OCI-LY1 (cell line): ENCODE measurements at regions not wholly inside any gene's neighbourhood (a gene's known extent, or its start where the extent isn't known, plus 50 kb on each side); places are given as distances from the start of the nearest gene placed in this dataset.

Experiments
- CTCF ChIP-seq: fragments of 200-600 bp; sonication (generic), shearing (Covaris generic); IDR thresholded peaks from 2 replicates; pipeline ENCODE4 v1.5.1; 2017; ENCODE audit warnings: mild to moderate bottlenecking, antibody characterized with exemption, low read length, moderate library complexity, mixed read lengths
- EZH2 ChIP-seq: fragments of 200-600 bp; sonication (generic), shearing (Covaris generic); IDR thresholded peaks from 2 replicates; pipeline ENCODE4 v1.8.0; 2017; ENCODE audit warnings: borderline replicate concordance, mixed run types, mild to moderate bottlenecking, antibody characterized with exemption, low read length, moderate library complexity, mixed read lengths

- no peak for TF ChIP-seq EZH2
- TF ChIP-seq CTCF, result no peak
Observed at GRCh38 chr13:47250146-47250545, 353.3 kb upstream of the HTR2A start.
